Adrenal gland (tissue), 9 donors: ENCODE measurements at regions not wholly inside any gene's neighbourhood (a gene's known extent, or its start where the extent isn't known, plus 50 kb on each side); places are given as distances from the start of the nearest gene placed in this dataset.

Experiments used
- DNase-seq, 7 donors: peaks; one replicate each; pipeline ENCODE4 v3.0.0-alpha.2; 2019 to 2020
- H3K27ac ChIP-seq, 5 donors: fragments of 200-600 bp; sonication (generic) in 4 of 5; 1 replicate in 3 of 5; 2 replicates in 2 of 5; pipeline versions ENCODE4 v1.5.1 to v1.8.0; 2016 to 2020; ENCODE audit warnings: mild to moderate bottlenecking in 1 of 5
- H3K27me3 ChIP-seq: fragments of 200-600 bp; 2 replicates; pipeline ENCODE4 v1.8.0; 2021
- H3K36me3 ChIP-seq, 2 donors: fragments of 200-600 bp; replicated peaks in 1 of 2; 1 replicate in 1 of 2; 2 replicates in 1 of 2; pipeline versions ENCODE4 v1.5.1 to v1.8.0; 2018 to 2022
- H3K4me1 ChIP-seq, 2 donors: fragments of 200-600 bp; replicated peaks in 1 of 2; 1 replicate in 1 of 2; 2 replicates in 1 of 2; pipeline versions ENCODE4 v1.5.1 to v1.8.0; 2018 to 2021
- H3K4me3 ChIP-seq, 4 donors: fragments of 200-600 bp; sonication (generic) in 3 of 4; one replicate each; pipeline ENCODE4 v1.5.1; 2016 to 2018
- H3K9me3 ChIP-seq, 3 donors: fragments of 200-600 bp; sonication (generic) in 1 of 3; replicated peaks in 1 of 3; 1 replicate in 2 of 3; 2 replicates in 1 of 3; pipeline versions ENCODE4 v1.5.1 to v1.8.0; 2016 to 2021
- POLR2A ChIP-seq, 2 donors: fragments of 450-650 bp; IDR thresholded peaks; one replicate each; pipeline ENCODE4 v1.6.1; 2017; ENCODE audit warnings: antibody characterized with exemption in 2 of 2, mild to moderate bottlenecking in 2 of 2, moderate library complexity in 1 of 2
- WGBS, 4 donors: extraction: QIAGEN DNeasy Blood & Tissue Kit in 2 of 4; methylation state at CpG; one replicate each; pipeline versions ENCODE4 v1.1.5 to v1.1.7; 2013 to 2017; 5-methylcytosine and 5-hydroxymethylcytosine counted together
- intact Hi-C, 2 donors: fragments of 100-400 bp; cut with DNase I; formaldehyde crosslinking; loops; one replicate each; pipeline versions ENCODE4 v1.14.1 to v1.15.0; 2022 to 2023
- TF ChIP-seq, protein P1 (sequence below), 6 experiments: fragments of 450-650 bp in 4 of 6; fragments of 200-600 bp in 2 of 6; sonication (generic) in 1 of 6; IDR thresholded peaks; 1 replicate in 5 of 6; 2 replicates in 1 of 6; pipeline versions ENCODE4 v1.5.1 to v1.8.0; 2016 to 2021; ENCODE audit warnings: antibody characterized with exemption in 6 of 6, mild to moderate bottlenecking in 2 of 6, moderate library complexity in 1 of 6
- donor health status: healthy with polysubstance abuse.
- donor health status: Bipolar disorder and iron deficiency.
- donor health status: DM: yes; HTN: yes; CAD: no.
- donor health status: DM: no; HTN: no; CAD: no.
- donor health status: DM: no; HTN: no; CAD: no.

DNA sequence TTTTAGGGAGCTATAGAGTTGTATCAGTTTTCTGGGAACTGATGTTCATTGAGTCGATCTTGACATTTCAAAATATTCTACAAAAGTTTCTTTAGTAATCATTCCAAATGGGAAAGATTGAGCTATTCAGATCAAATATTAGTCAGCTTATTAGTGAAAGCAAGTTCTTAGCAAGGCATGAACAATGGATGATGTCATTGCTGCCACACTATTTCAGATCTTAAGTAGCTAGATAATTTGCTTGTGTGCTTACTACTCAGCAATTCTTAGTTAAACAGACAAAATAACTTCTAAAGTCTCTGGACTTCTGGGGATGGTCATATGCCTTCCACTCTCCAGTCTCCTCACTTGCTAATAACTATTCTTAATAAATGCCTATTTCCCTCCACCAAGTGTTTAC is 69.0 kb upstream of the CDH8 start:
- TF ChIP-seq, protein P1, sequence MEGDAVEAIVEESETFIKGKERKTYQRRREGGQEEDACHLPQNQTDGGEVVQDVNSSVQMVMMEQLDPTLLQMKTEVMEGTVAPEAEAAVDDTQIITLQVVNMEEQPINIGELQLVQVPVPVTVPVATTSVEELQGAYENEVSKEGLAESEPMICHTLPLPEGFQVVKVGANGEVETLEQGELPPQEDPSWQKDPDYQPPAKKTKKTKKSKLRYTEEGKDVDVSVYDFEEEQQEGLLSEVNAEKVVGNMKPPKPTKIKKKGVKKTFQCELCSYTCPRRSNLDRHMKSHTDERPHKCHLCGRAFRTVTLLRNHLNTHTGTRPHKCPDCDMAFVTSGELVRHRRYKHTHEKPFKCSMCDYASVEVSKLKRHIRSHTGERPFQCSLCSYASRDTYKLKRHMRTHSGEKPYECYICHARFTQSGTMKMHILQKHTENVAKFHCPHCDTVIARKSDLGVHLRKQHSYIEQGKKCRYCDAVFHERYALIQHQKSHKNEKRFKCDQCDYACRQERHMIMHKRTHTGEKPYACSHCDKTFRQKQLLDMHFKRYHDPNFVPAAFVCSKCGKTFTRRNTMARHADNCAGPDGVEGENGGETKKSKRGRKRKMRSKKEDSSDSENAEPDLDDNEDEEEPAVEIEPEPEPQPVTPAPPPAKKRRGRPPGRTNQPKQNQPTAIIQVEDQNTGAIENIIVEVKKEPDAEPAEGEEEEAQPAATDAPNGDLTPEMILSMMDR (IDR thresholded peaks at IDR 0.05): no peak
- TF ChIP-seq POLR2A (IDR thresholded peaks at IDR 0.05): no peak
- Histone ChIP-seq H3K36me3 (no peaks in the 10 kb centered on the region), H3K9me3 (no peaks in the 10 kb centered on the region), H3K4me1 (no peaks in the 10 kb centered on the region), H3K27ac (no peak overlapping the region), H3K27me3 (no peaks in the 10 kb centered on the region), H3K4me3 (no peak overlapping the region)
- WGBS, 4 donors: 67 to 93% (median 79%) methylated on average over 1 of the region's 1 CpG
- intact Hi-C loops: no loop called here
- no peak for DNase-seq

DNA sequence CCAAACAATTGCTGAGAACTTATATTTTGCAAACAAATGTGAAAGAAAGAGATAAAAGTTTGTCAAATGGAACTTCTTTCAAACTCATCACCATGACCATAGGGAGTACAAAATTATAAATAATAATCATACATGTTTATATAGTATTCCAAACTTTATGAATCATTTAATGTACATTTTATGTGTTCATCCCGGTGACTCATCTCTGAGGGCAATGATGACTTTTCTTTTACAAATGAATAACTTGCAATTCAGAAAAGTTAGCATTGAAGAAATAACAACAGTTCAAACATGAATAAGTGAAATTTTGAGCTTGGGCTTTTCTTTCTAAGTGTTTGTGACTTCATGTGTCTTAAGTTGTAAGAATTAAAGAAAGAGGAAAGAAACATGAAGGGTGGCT is 66.3 kb upstream of the CDH8 start:
- 86 to 96% (median 91%) methylated on average over 1 of the region's 1 CpG for WGBS, 4 donors
- no peaks in the 10 kb centered on the region for H3K4me1 ChIP-seq
- no peak for TF ChIP-seq POLR2A (IDR thresholded peaks at IDR 0.05)
- TF ChIP-seq, protein P1 (IDR thresholded peaks at IDR 0.05): no peak
- no peak for DNase-seq
- no peaks in the 10 kb centered on the region for H3K36me3 ChIP-seq
- H3K27me3 ChIP-seq: no peaks in the 10 kb centered on the region
- no peaks in the 10 kb centered on the region for H3K9me3 ChIP-seq
- intact Hi-C loops: no loop called here
- H3K27ac ChIP-seq: no peak overlapping the region
- no peak overlapping the region for H3K4me3 ChIP-seq

DNA sequence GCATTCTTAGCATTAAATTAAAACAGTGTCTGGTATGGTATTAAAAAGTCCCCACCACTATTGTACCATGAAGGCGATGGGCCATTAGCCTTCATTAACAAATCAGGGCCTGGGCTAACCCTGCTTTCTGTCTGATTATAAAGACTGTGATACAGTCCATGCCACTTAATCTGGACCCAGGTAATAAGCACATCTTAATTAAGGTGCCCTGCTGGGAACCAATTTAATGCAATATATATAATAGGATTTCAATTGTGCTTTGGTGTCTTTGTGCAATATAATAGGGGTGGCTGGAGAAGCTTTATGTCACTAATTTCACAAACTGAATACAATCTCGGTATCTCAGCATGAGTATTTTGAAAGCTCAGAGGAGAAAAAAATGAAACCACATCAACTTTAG is 64.4 kb upstream of the CDH8 start:
- Histone ChIP-seq H3K27me3 (no peaks in the 10 kb centered on the region), H3K4me1 (no peaks in the 10 kb centered on the region), H3K4me3 (no peak overlapping the region), H3K27ac (no peak overlapping the region), H3K9me3 (no peaks in the 10 kb centered on the region), H3K36me3 (no peaks in the 10 kb centered on the region)
- intact Hi-C loops: no loop called here
- 37 to 65% (median 53%) methylated on average over 2 of the region's 2 CpGs for WGBS, 4 donors
- DNase-seq: no peak
- TF ChIP-seq POLR2A (IDR thresholded peaks at IDR 0.05): no peak
- TF ChIP-seq, protein P1 (IDR thresholded peaks at IDR 0.05): no peak

DNA sequence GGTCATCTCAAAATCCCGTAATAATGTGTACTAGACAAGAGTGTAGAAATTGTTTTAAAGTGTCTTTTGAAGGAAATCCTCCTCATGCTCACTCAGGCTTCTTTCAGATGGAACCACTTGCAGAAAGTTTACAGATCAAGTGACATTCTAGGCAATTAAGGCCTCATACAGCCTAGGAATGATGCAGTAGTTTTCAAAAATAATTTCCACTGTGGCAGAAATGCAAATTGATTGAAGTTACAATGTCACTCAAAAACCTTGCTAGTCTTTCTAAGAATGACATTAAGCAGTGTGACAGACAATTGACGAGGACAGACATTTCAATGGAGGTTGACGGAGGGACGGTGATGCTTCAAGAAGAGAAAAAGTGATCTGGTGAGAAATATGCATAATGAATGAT is 53.5 kb upstream of the CDH8 start:
- intact Hi-C loops: no loop called here
- no peaks in the 10 kb centered on the region for H3K4me1 ChIP-seq
- H3K27me3 ChIP-seq: no peaks in the 10 kb centered on the region
- no peaks in the 10 kb centered on the region for H3K36me3 ChIP-seq
- H3K9me3 ChIP-seq: no peaks in the 10 kb centered on the region
- H3K4me3 ChIP-seq: no peak overlapping the region
- no peak for TF ChIP-seq POLR2A (IDR thresholded peaks at IDR 0.05)
- TF ChIP-seq, protein P1 (IDR thresholded peaks at IDR 0.05): no peak
- DNase-seq: no peak
- no peak overlapping the region for H3K27ac ChIP-seq
- 84 to 96% (median 89%) methylated on average over 4 of the region's 4 CpGs for WGBS, 4 donors
